ENCODE measurements at regions not wholly inside any gene's neighbourhood (a gene's known extent, or its start where the extent isn't known, plus 50 kb on each side); places are given as distances from the start of the nearest gene placed in this dataset.

- ATAC-seq: no peak
- TF ChIP-seq ZNF8 (CRISPR knock-in tag; IDR thresholded peaks at IDR 0.05) (no peak), ZC3H10 (CRISPR knock-in tag; IDR thresholded peaks at IDR 0.05) (no peak)
These were observed 620.8 kb downstream of the MATN1 start for GRCh38 chr1:30102605-30103004.

- no peak for TF ChIP-seq TCF4 (CRISPR knock-in tag; IDR thresholded peaks at IDR 0.05; ENCODE audit: borderline replicate concordance)
- no peak for TF ChIP-seq OSR1 (CRISPR knock-in tag; IDR thresholded peaks at IDR 0.05)
- TF ChIP-seq ARNTL (CRISPR knock-in tag; IDR thresholded peaks at IDR 0.05; ENCODE audit: borderline replicate concordance, low read depth): no peak
- TF ChIP-seq RARB (CRISPR knock-in tag; IDR thresholded peaks at IDR 0.05): no peak
- TF ChIP-seq TSHZ2 (CRISPR knock-in tag; IDR thresholded peaks at IDR 0.05): no peak
- no peak for TF ChIP-seq ZNF70 (CRISPR knock-in tag; IDR thresholded peaks at IDR 0.05)
- TF ChIP-seq CSDC2 (CRISPR knock-in tag; IDR thresholded peaks at IDR 0.05): no peak
- TF ChIP-seq ZFP3 (CRISPR knock-in tag; IDR thresholded peaks at IDR 0.05): no peak
- TF ChIP-seq POU6F1 (CRISPR knock-in tag; IDR thresholded peaks at IDR 0.05; ENCODE audit: borderline replicate concordance, low read depth): no peak
- TF ChIP-seq ESRRG (CRISPR knock-in tag; IDR thresholded peaks at IDR 0.05): no peak
- TF ChIP-seq ZC3H10 (CRISPR knock-in tag; IDR thresholded peaks at IDR 0.05): no peak
- TF ChIP-seq ZNF8 (CRISPR knock-in tag; IDR thresholded peaks at IDR 0.05): no peak
- TF ChIP-seq TOX (CRISPR knock-in tag; IDR thresholded peaks at IDR 0.05; ENCODE audit: borderline replicate concordance): no peak
- no peak for TF ChIP-seq CSRNP3 (CRISPR knock-in tag; IDR thresholded peaks at IDR 0.05)
- no peak for TF ChIP-seq SNAI2 (CRISPR knock-in tag; IDR thresholded peaks at IDR 0.05)
- TF ChIP-seq GLIS3 (CRISPR knock-in tag; IDR thresholded peaks at IDR 0.05): no peak
- no peak for TF ChIP-seq ISL1 (CRISPR knock-in tag; IDR thresholded peaks at IDR 0.05)
- TF ChIP-seq ZFP30 (CRISPR knock-in tag; IDR thresholded peaks at IDR 0.05): no peak
- no peak for TF ChIP-seq ZNF565 (CRISPR knock-in tag; conservative IDR thresholded peaks at IDR 0.05; ENCODE audit: low read depth)
- ATAC-seq: no peak
These were observed 621.7 kb downstream of the MATN1 start for GRCh38 chr1:30101487-30102227.

GRCh38 chr1:30101016-30101415, 622.4 kb downstream of the MATN1 start:
- no peak for ATAC-seq
- TF ChIP-seq CREB5 (CRISPR knock-in tag; IDR thresholded peaks at IDR 0.05; ENCODE audit: low read depth) (no peak), TCF4 (CRISPR knock-in tag; IDR thresholded peaks at IDR 0.05; ENCODE audit: borderline replicate concordance) (no peak), ZNF70 (CRISPR knock-in tag; IDR thresholded peaks at IDR 0.05) (no peak), TSHZ2 (CRISPR knock-in tag; IDR thresholded peaks at IDR 0.05) (no peak), CSRNP3 (CRISPR knock-in tag; IDR thresholded peaks at IDR 0.05) (no peak), ESRRG (CRISPR knock-in tag; IDR thresholded peaks at IDR 0.05) (no peak)
